H1 (cell line): ENCODE measurements at regions not wholly inside any gene's neighbourhood (a gene's known extent, or its start where the extent isn't known, plus 50 kb on each side); places are given as distances from the start of the nearest gene placed in this dataset.

Experiments
- CTCF ChIA-PET: fragments of 300-600 bp; sonication (Branson Sonifier 250); formaldehyde crosslinking; loops from one replicate; lab custom pipeline; 2021; ENCODE audit not compliant: partially characterized antibody; lab: Charles Lee
- POLR2A ChIA-PET: fragments of 300-600 bp; sonication (Branson Sonifier 250); formaldehyde crosslinking; loops from one replicate; lab custom pipeline; 2021; ENCODE audit warnings: inconsistent platforms; ENCODE audit not compliant: partially characterized antibody; lab: Charles Lee
- DNase-seq, 2 experiments: peaks; one replicate each; pipeline versions ENCODE4 v3.0.0 to v3.0.0-alpha.2; 2010 to 2022; ENCODE audit warnings: low spot score in 2 of 2, low read depth in 1 of 2, mixed read lengths in 1 of 2
- FAIRE-seq: peaks from 2 replicates; lab custom pipeline; 2011; peaks lifted over from hg19 to GRCh38; lab: Jason Lieb, UNC
- H2AFZ ChIP-seq: 2 replicates; pipeline ENCODE4 v1.8.1; 2012; ENCODE audit warnings: low read length, inconsistent platforms
- H2AK5ac ChIP-seq: 2 replicates; pipeline ENCODE4 v1.6.1; 2013; ENCODE audit warnings: low read depth, low read length
- H2BK120ac ChIP-seq: replicated peaks from 2 replicates; pipeline ENCODE3; 2013; ENCODE audit warnings: low read depth, low read length, inconsistent platforms
- H2BK12ac ChIP-seq: 2 replicates; pipeline ENCODE4 v1.6.1; 2013; ENCODE audit warnings: low read depth, low read length
- H2BK15ac ChIP-seq: 2 replicates; pipeline ENCODE4 v1.6.1; 2013; ENCODE audit warnings: low read length
- H2BK20ac ChIP-seq: 2 replicates; pipeline ENCODE4 v1.6.1; 2013; ENCODE audit warnings: low read length
- H2BK5ac ChIP-seq: 2 replicates; pipeline ENCODE4 v1.6.1; 2013; ENCODE audit warnings: low read depth, low read length
- H3K14ac ChIP-seq: 2 replicates; pipeline ENCODE4 v1.6.1; 2013; ENCODE audit warnings: inconsistent platforms; ENCODE audit not compliant: insufficient read length
- H3K18ac ChIP-seq: 2 replicates; pipeline ENCODE4 v1.6.1; 2013; ENCODE audit warnings: low read length; ENCODE audit errors: extremely low read depth
- H3K23ac ChIP-seq: 2 replicates; pipeline ENCODE4 v1.6.1; 2013; ENCODE audit warnings: inconsistent platforms; ENCODE audit not compliant: insufficient read length
- H3K23me2 ChIP-seq: 2 replicates; pipeline ENCODE4 v1.6.1; 2013; ENCODE audit warnings: low read depth, low read length
- H3K27ac ChIP-seq: 2 replicates; pipeline ENCODE4 v1.6.1; 2011; ENCODE audit warnings: low read depth, low read length, inconsistent platforms
- H3K27me3 ChIP-seq, 4 experiments: replicated peaks in 1 of 4; 1 replicate in 1 of 4; 2 replicates in 3 of 4; pipeline versions ENCODE4 v1.6.1 to v1.8.1; 2011 to 2013; ENCODE audit warnings: low read length in 3 of 4, mild to moderate bottlenecking in 3 of 4, inconsistent platforms in 2 of 4, mixed read lengths in 2 of 4, moderate library complexity in 1 of 4; ENCODE audit not compliant: control insufficient read depth in 3 of 4, insufficient read depth in 3 of 4; ENCODE audit errors: extremely low read depth in 1 of 4
- H3K36me3 ChIP-seq, 4 experiments: 2 replicates each; pipeline versions ENCODE4 v1.6.1 to v1.8.1; 2011 to 2013; ENCODE audit warnings: mild to moderate bottlenecking in 4 of 4, low read length in 3 of 4, moderate library complexity in 2 of 4, control low read depth in 1 of 4, inconsistent platforms in 1 of 4; ENCODE audit not compliant: insufficient read depth in 4 of 4, control insufficient read depth in 2 of 4
- H3K4ac ChIP-seq: replicated peaks from 2 replicates; pipeline ENCODE3; 2013; ENCODE audit warnings: low read length, low read depth, mixed read lengths, inconsistent platforms; ENCODE audit not compliant: insufficient read length
- H3K4me1 ChIP-seq, 4 experiments: replicated peaks in 1 of 4; 1 replicate in 1 of 4; 2 replicates in 3 of 4; pipeline versions ENCODE4 v1.6.1 to v1.8.1; 2011 to 2013; ENCODE audit warnings: low read length in 3 of 4, inconsistent platforms in 2 of 4, mixed read lengths in 1 of 4; ENCODE audit not compliant: insufficient read depth in 4 of 4, control insufficient read depth in 3 of 4
- H3K4me2 ChIP-seq, 2 experiments: 2 replicates each; pipeline versions ENCODE4 v1.6.1 to v1.8.1; 2011 to 2013; ENCODE audit warnings: low read depth in 2 of 2, low read length in 2 of 2, control low read depth in 1 of 2, inconsistent platforms in 1 of 2, mild to moderate bottlenecking in 1 of 2; ENCODE audit not compliant: insufficient read depth in 1 of 2
- H3K4me3 ChIP-seq, 4 experiments: fragments of 200-600, 300-600 bp in 1 of 4; sonication (generic), shearing (Covaris generic), sonication (Bioruptor Twin) in 1 of 4; 2 replicates each; pipeline versions ENCODE4 v1.5.1 to v1.8.1; 2011 to 2016; ENCODE audit warnings: low read length in 4 of 4, low read depth in 3 of 4, control low read depth in 2 of 4, inconsistent platforms in 2 of 4, mild to moderate bottlenecking in 2 of 4, mixed read lengths in 1 of 4, moderate library complexity in 1 of 4; ENCODE audit not compliant: insufficient read depth in 2 of 4; ENCODE audit errors: extremely low read depth in 1 of 4
- H3K56ac ChIP-seq: replicated peaks from 2 replicates; pipeline ENCODE3; 2013; ENCODE audit warnings: low read depth, mild to moderate bottlenecking, mixed read lengths, low read length, inconsistent platforms; ENCODE audit not compliant: insufficient read length
- H3K79me1 ChIP-seq: 2 replicates; pipeline ENCODE4 v1.6.1; 2013; ENCODE audit warnings: low read depth, low read length, control low read depth
- H3K79me2 ChIP-seq, 2 experiments: 2 replicates each; pipeline versions ENCODE4 v1.6.1 to v1.8.1; 2012 to 2013; ENCODE audit warnings: low read length in 2 of 2, mild to moderate bottlenecking in 2 of 2, inconsistent platforms in 1 of 2; ENCODE audit not compliant: insufficient read depth in 2 of 2, control insufficient read depth in 1 of 2
- H3K9ac ChIP-seq, 4 experiments: replicated peaks in 1 of 4; 1 replicate in 1 of 4; 2 replicates in 3 of 4; pipeline versions ENCODE4 v1.6.1 to v1.8.1; 2011 to 2013; ENCODE audit warnings: low read depth in 3 of 4, low read length in 3 of 4, control low read depth in 2 of 4, mild to moderate bottlenecking in 2 of 4, moderate library complexity in 2 of 4, inconsistent platforms in 1 of 4; ENCODE audit errors: extremely low read depth in 1 of 4
- H3K9me3 ChIP-seq, 2 experiments: 2 replicates each; pipeline versions ENCODE4 v1.6.1 to v1.8.1; 2012 to 2013; ENCODE audit warnings: mild to moderate bottlenecking in 2 of 2, moderate library complexity in 2 of 2, control low read depth in 1 of 2, inconsistent platforms in 1 of 2, low read depth in 1 of 2, low read length in 1 of 2, mixed read lengths in 1 of 2; ENCODE audit not compliant: insufficient read depth in 2 of 2
- H4K20me1 ChIP-seq, 2 experiments: replicated peaks in 1 of 2; 2 replicates each; pipeline versions ENCODE3 to v1.8.1; 2011 to 2013; ENCODE audit warnings: inconsistent platforms in 2 of 2, low read length in 2 of 2, mild to moderate bottlenecking in 1 of 2; ENCODE audit not compliant: insufficient read depth in 2 of 2, control insufficient read depth in 1 of 2
- H4K5ac ChIP-seq: 2 replicates; pipeline ENCODE4 v1.6.1; 2013; ENCODE audit warnings: low read length, low read depth, mixed read lengths, inconsistent platforms; ENCODE audit not compliant: insufficient read length
- H4K8ac ChIP-seq: 2 replicates; pipeline ENCODE4 v1.8.0; 2013; ENCODE audit warnings: mild to moderate bottlenecking, moderate library complexity, low read length, inconsistent platforms; ENCODE audit not compliant: insufficient read depth; ENCODE audit errors: extremely low read depth
- H4K91ac ChIP-seq: replicated peaks from 2 replicates; pipeline ENCODE3; 2013; ENCODE audit warnings: low read length, mixed read lengths, inconsistent platforms; ENCODE audit not compliant: insufficient read length
- BACH1 ChIP-seq: IDR thresholded peaks from 2 replicates; pipeline ENCODE4 v1.6.1; 2012; ENCODE audit warnings: low read length, improper control_type of control experiment
- BRCA1 ChIP-seq: IDR thresholded peaks from 2 replicates; pipeline ENCODE4 v1.6.1; 2012; ENCODE audit warnings: low read depth, low read length, improper control_type of control experiment
- CREB1 ChIP-seq: IDR thresholded peaks from 2 replicates; pipeline ENCODE4 v1.6.1; 2012; ENCODE audit warnings: inconsistent platforms
- NANOG ChIP-seq: IDR thresholded peaks from 2 replicates; pipeline ENCODE4 v1.6.1; 2011; ENCODE audit warnings: low read length, low read depth, mild to moderate bottlenecking, inconsistent platforms; ENCODE audit not compliant: insufficient read depth, poor library complexity, severe bottlenecking
- POLR2AphosphoS5 ChIP-seq: IDR thresholded peaks from 2 replicates; pipeline ENCODE4 v1.6.1; 2011; ENCODE audit warnings: low read depth, low read length
- RBBP5 ChIP-seq: IDR thresholded peaks from 2 replicates; pipeline ENCODE4 v1.7.1; 2012; ENCODE audit warnings: low read depth, mild to moderate bottlenecking, inconsistent platforms, low read length, moderate library complexity, borderline replicate concordance
- RXRA ChIP-seq: IDR thresholded peaks from 2 replicates; pipeline ENCODE4 v1.6.1; 2011; ENCODE audit warnings: low read depth, mild to moderate bottlenecking, low read length, moderate library complexity; ENCODE audit not compliant: insufficient read depth
- TAF7 ChIP-seq: optimal IDR thresholded peaks from 2 replicates; pipeline ENCODE3; 2011; ENCODE audit warnings: low read depth, mild to moderate bottlenecking, inconsistent platforms, low read length, moderate library complexity, borderline replicate concordance
- TBP ChIP-seq: IDR thresholded peaks from 2 replicates; pipeline ENCODE4 v1.6.1; 2011; ENCODE audit warnings: low read depth, low read length, improper control_type of control experiment
- ZNF274 ChIP-seq: IDR thresholded peaks from 2 replicates; pipeline ENCODE4 v1.7.0; 2012; ENCODE audit warnings: low read length, borderline replicate concordance; ENCODE audit errors: extremely low read depth
- WGBS, 2 experiments: shearing (Covaris generic) in 1 of 2; methylation state at CpG; one replicate each; pipeline versions ENCODE4 v1.1.6 to v1.1.7; 2013 to 2015; ENCODE audit warnings: low lambda C conversion rate in 2 of 2, mixed read lengths in 2 of 2, inconsistent platforms in 1 of 2, low coverage in 1 of 2, missing lambda C conversion rate in 1 of 2; ENCODE audit not compliant: insufficient replicate concordance in 2 of 2, insufficient coverage in 1 of 2, insufficient read length in 1 of 2; ENCODE audit errors: extremely low coverage in 1 of 2, missing lambda C conversion rate in 1 of 2; 5-methylcytosine and 5-hydroxymethylcytosine counted together
- TF ChIP-seq, protein P1 (sequence below): IDR thresholded peaks from 2 replicates; pipeline ENCODE4 v1.6.1; 2012; ENCODE audit warnings: inconsistent platforms
- TF ChIP-seq, protein P2 (sequence below): IDR thresholded peaks from 2 replicates; pipeline ENCODE4 v1.6.1; 2012; ENCODE audit warnings: inconsistent platforms

DNA sequence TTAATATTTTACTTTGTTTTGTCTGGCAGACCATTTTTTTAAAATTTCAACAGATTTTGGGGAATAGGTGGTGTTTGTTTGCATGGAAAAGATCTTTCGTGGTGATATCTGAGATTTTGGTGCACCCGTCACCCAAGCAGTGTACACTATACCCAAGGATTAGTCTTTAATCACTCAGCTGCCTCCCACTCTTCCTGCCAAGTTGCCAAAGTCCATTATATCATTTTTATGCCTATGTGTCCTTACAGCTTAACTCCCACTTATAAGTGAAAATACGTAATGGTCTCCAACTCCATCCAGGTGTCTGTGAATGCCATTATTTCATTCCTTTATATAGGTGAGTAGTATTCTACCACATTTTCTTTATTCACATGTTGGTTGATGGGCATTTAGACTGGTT lies 281.7 kb upstream of the GK2 start:
- Histone ChIP-seq H3K18ac (no peak overlapping the region), H2BK12ac (no peak overlapping the region), H3K9me3 (no peaks in the 10 kb centered on the region), H3K4me2 (no peak overlapping the region), H3K14ac (no peak overlapping the region), H3K36me3 (no peaks in the 10 kb centered on the region), H4K5ac (no peak overlapping the region), H3K23ac (no peak overlapping the region), H3K79me2 (no peaks in the 10 kb centered on the region), H3K23me2 (no peaks in the 10 kb centered on the region), H2BK20ac (no peak overlapping the region), H3K56ac (no peak overlapping the region), H2AFZ (no peak overlapping the region), H2BK15ac (no peak overlapping the region), H3K4me3 (no peak overlapping the region), H2AK5ac (no peak overlapping the region), H4K20me1 (no peaks in the 10 kb centered on the region), H3K79me1 (no peaks in the 10 kb centered on the region), H4K8ac (no peak overlapping the region), H3K27ac (no peak overlapping the region), H3K9ac (no peak overlapping the region), H3K4ac (no peak overlapping the region), H2BK5ac (no peak overlapping the region), H4K91ac (no peak overlapping the region), H3K4me1 (no peaks in the 10 kb centered on the region), H3K27me3 (no peaks in the 10 kb centered on the region), H2BK120ac (no peak overlapping the region)
- DNase-seq (no peak), FAIRE-seq (no peak)
- TF ChIP-seq, protein P1, sequence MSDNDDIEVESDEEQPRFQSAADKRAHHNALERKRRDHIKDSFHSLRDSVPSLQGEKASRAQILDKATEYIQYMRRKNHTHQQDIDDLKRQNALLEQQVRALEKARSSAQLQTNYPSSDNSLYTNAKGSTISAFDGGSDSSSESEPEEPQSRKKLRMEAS = no peak
- TF ChIP-seq ZNF274 (no peak), BRCA1 (no peak), BACH1 (no peak), RBBP5 (no peak), NANOG (no peak), CREB1 (no peak), TAF7 (no peak), RXRA (no peak), TBP (no peak), POLR2AphosphoS5 (no peak)
- TF ChIP-seq, protein P2, sequence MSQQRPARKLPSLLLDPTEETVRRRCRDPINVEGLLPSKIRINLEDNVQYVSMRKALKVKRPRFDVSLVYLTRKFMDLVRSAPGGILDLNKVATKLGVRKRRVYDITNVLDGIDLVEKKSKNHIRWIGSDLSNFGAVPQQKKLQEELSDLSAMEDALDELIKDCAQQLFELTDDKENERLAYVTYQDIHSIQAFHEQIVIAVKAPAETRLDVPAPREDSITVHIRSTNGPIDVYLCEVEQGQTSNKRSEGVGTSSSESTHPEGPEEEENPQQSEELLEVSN = no peak
- CTCF ChIA-PET = no interaction called here
- 78% methylated on average over 3 of the region's 3 CpGs; no CpG with 5 or more reads in 1 of the 2 experiments for WGBS, 2 experiments
- POLR2A ChIA-PET = no interaction called here
